Activated CD4-positive, CD25-positive, alpha-beta regulatory T cell treated with anti-CD3 and anti-CD28 coated beads, Interleukin-2, amount 50 U/mL, for 16 hours (primary cell): ENCODE measurements at regions not wholly inside any gene's neighbourhood (a gene's known extent, or its start where the extent isn't known, plus 50 kb on each side); places are given as distances from the start of the nearest gene placed in this dataset.
"Not testable (repeated sequence)": the region's sequence is repeated elsewhere in the genome, so short reads cannot be mapped to it uniquely, and the experiment has no call there.

Source experiments
- DNase-seq: peaks from one replicate; pipeline ENCODE4 v3.0.0-alpha.2; 2020; ENCODE audit warnings: low read depth, low spot score

- no peak for DNase-seq
These were observed 156.9 kb upstream of the TTC29 start for GRCh38 chr4:147102596-147102995.

DNA sequence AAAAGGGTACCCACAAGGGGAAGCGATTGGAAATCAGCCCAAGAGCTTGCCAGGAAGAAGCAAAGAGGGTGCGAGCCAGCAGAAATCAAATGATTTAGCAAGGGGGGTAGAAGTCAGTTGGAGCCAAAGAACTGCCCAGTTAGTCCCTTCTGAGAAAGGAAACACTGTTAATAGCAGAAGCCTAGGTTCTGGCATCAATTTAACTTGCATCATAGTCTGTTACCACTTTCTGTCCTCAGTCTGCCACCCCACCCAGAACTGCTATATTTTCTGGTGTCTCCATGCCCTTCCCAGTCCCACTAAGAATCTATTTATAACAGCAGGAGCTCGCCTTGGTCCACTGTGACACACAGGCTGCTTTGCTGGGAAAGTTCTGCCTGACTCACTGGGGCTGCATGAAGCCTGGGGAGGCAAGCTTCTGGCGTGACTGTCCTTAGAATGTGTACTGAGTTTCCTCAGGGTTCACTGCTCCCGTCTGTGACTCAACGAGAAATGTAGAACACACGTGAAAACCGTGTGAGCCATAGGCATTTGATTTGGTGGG, 157.8 kb upstream of the TTC29 start:
- no peak for DNase-seq

DNA sequence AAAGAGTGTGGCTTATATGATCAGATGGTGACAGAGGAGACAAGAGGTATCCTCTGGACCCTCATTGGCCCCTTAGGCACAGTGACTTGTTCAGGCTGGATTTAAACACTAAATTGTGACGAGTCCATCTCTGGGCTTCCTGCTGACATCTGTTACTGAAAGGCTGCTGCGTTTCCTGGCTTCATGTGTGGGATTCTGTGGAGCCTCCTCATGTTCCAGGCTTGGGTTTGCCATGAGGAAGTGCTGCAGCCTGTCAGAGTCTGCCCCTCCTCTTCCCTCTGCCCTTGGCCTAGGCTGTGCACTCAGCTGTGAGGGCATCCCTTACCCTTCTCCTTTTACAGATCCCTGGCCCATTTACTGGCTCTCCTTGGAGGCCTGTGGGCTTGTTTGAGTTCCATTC, 159.1 kb upstream of the TTC29 start:
- DNase-seq: no peak

DNA sequence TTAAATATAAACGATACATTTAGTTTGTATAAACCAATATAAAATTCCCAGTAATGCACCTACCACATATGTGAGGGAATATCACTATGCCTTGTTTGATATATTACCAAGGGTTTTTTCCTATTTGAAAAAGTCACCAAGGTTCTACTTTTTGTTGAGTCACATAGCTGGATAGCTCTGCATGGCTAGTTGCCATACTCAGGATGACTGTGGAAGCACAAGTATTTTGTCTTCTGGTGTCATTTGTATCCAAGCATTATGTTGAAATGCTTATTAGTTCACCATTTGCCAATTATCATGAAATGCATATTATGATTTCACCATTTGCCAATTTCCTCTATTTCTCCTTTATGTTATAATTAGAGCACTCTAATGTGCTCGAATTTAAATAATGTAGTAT, 162.7 kb upstream of the TTC29 start:
- no peak for DNase-seq

DNA sequence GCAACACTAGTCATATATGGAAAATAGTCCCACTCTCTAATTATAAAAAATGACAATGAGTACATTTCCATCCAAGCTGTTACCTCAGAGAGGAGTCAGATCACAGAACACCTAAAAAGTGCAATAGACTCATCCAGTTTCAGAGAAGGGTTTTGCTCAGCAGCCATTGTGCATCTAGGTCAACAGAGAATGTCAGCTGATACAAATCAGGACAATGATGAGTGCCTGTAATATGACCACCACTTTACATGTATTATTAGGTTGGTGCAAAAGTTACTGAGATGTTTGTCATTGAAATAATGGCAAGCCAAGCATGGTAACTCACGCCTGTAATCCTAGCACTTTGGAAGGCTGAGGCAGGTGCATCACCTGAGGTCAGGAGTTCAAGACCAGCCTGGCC, 164.1 kb upstream of the TTC29 start:
- no peak for DNase-seq

- DNase-seq: no peak
These were observed 165.1 kb upstream of the TTC29 start for GRCh38 chr4:147110473-147111367.

DNA sequence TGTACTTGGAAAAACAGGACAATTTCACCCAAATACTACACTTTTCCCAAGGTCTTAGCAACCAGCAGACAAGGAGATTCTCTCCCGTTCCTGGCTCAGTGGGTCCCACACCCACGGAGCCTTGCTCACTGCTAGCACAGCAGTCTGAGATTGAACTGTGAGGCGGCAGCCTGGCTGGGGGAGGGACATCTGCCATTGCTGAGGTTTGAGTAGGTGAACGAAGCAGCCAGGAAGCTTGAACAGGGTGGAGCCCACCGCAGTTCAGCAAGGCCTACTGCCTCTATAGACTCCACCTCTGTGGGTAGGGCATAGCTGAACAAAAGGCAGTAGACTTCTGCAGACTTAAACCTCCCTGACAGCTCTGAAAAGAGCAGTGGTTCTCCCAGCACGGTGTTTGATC, 166.5 kb upstream of the TTC29 start:
- not testable (repeated sequence) for DNase-seq

GRCh38 chr4:147117431-147117830, 171.8 kb upstream of the TTC29 start:
- no peak for DNase-seq

DNA sequence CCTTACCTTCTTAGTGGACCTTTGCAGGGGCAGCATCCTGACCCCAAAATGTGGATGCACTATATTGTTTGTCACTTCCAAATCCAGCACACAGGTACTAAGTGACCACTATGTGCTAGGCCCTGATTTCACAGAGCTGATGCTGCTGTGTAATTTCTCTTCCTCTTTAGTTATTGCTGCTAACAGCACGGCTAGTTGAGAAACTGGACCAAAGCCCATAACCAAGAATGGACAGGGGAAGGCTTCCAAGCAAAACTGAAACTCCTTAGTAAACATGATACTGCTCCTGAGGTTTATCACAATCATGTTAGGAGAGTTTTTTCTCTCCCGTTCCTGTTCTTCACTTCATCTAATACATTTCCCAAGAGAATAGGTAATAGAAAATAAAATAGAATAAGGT, 172.9 kb upstream of the TTC29 start:
- no peak for DNase-seq

DNA sequence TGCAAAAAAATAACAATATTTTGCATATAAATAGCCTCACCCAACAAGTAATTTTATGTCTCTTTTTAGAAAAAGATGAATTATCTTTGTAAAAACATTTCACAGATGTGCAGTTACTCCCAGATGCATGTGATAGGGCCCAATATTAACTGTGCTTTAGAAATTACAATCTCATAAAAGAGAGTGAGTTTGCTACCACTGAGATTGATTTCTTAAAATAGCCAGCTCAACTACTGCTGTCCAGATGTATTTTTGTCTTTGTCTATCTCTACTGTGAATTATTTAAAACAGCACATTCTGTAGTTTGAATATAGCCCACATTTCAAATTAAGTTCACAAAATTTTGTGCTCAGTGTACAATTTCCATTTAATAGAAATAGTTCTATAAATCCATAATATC, 177.0 kb upstream of the TTC29 start:
- no peak for DNase-seq

GRCh38 chr4:147123146-147123545, 177.5 kb upstream of the TTC29 start:
- DNase-seq: no peak

GRCh38 chr4:147128787-147129186, 183.1 kb upstream of the TTC29 start:
- no peak for DNase-seq

DNA sequence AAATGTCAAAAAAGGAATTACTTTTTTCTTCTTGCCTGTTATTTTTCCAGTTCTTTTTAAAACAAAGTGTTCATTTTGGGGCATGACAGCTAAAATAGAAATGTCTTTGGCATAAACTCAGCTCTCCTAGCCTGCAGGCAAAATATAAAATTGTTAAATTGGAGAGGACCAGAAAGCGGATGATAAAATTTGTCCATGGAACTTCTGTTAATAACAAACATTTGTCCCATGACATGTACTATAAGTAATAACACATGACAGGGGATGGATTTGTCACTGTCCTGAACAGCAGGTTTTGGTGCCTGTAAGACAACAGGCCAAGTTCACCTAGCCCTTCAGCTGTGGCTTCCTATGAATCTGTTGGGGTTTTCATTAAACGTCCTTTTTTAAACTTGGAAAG, 184.0 kb upstream of the TTC29 start:
- no peak for DNase-seq

GRCh38 chr4:147134536-147135210, 189.0 kb upstream of the TTC29 start:
- no peak for DNase-seq

- no peak for DNase-seq
These were observed 190.6 kb upstream of the TTC29 start for GRCh38 chr4:147136310-147136709.

- DNase-seq: no peak
These were observed 191.1 kb upstream of the TTC29 start for GRCh38 chr4:147136751-147137150.

DNA sequence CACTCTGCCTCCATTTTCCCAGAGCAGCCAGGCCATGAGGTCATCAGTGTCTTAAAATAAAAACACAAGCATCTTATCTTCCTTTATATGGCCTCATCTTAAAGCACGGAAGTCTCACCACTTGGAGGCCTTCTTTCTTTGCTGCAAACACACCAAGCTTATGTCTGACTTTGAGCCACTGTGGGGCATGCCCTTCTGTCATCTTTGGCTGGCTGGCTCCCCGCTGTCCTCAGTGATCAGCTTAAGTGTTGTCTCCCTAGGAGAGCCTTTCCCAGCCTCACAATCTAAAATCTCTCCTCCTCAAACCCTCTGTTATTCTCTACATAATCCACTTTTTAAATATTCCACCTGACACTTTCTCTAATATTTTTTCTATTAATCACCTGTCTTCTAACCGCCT, 191.6 kb upstream of the TTC29 start:
- DNase-seq: no peak

- no peak for DNase-seq
These were observed 192.5 kb upstream of the TTC29 start for GRCh38 chr4:147138171-147138570.

DNA sequence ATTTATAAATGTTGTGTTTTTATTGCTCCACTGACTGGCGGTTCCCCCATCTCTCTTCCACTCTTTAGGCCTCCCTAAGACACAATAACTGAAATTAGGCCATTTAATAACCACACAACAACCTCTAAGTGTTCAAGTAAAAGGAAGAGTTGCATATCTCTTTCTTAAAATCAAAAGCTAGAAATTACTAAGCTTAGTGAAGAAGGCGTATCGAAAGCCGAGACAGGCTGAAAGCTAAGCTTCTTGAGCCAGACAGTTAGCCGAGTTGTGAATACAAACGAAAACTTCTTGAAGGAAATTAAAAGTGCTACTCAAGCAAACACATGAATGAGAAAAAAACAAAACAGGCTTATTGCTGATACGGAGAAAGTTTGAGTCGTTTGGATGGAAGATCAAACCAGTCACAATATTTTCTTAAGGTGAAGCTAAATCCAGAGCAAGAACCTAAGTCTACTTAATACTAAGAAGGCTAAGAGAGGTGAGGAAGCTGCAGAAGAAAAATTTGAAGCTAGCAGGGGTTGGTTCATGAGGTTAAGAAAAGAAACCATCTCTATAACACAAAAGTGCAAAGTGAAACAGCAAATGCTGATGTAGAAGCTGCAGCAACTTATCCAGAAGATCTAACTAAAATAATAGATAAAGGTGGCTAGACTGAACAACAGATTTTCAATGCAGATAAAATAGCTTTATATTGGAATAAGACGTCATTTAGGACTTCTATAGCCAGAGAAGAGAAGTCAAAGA, 194.0 kb upstream of the TTC29 start:
- no peak for DNase-seq

DNA sequence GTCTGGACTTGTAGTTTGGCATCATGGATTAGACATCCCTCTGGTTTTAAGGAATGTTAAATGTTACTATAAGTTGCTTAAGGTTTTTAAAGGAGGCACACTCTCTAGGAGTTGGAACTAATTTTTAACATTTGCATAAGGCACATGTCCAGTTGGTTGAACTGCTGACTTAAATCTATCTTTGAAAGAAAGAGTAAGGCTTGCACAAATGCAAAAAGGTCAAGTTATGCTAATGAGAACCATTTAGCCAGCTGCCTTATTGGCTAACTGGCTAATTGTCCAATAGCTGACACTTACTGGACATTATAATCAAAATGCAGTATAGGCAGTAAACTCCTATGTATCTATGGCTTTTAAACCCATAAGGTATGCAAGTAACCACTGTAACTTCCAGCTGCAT, 206.1 kb upstream of the TTC29 start:
- DNase-seq: no peak

DNA sequence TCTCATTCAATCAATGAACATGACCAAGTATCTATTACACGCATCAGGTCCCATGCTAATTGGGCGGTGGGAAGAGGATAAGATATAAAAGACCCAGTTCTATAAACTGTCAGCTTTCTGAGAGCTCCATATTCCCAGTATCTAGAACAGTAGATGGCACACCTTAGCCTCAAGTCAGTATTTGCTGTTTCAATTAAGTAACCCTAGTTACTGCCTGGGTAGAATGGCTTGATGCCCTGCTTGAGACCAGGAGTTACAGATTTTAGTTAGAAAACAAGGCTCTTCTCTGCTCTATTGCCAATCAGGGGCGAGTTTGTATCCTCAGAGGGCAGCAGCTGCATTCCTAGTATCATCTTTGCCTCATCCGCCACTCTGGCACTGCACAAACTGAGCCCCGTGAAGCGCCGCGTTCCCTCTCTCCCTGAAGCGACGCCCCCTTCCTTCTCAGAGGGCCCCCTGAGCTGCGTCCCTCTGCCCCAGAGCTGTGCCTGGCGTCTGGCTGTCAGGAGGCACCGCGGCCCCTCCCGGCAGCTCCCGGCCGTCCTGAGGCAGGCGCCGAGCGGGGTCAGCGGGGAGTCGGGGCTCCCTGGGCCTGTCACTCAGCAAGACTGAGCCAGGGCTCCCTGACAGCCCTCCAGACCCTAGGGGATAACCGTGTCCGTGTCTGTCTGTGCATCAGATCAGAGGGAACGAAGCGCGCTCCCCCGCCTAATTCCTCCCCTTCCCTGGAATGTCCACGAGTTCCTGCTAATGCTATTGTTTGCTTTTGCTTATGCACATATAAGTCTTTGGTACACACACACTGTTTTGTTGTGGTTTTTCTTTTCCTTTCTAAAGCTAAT, 212.4 kb upstream of the TTC29 start:
- no peak for DNase-seq
